NCI-H82 (cell line): ENCODE measurements at regions not wholly inside any gene's neighbourhood (a gene's known extent, or its start where the extent isn't known, plus 50 kb on each side); places are given as distances from the start of the nearest gene placed in this dataset.
"Not testable (repeated sequence)": the region's sequence is repeated elsewhere in the genome, so short reads cannot be mapped to it uniquely, and the experiment has no call there.

ENCODE experiments used
- DNase-seq: peaks from one replicate; lab custom pipeline; 2025; lab: John Stamatoyannopoulos, UW

GRCh38 chr1:29390491-29391361 is 154.4 kb downstream of the PTPRU start:
- DNase-seq, result peak; percentile 80

- no peak for DNase-seq
Measured at GRCh38 chr1:29390075-29390474, 153.8 kb downstream of the PTPRU start.

GRCh38 chr1:29389533-29390041 is 153.3 kb downstream of the PTPRU start:
- DNase-seq, result no peak

GRCh38 chr1:29388884-29389283 is 152.6 kb downstream of the PTPRU start:
- DNase-seq, result no peak

GRCh38 chr1:29388170-29388569 is 151.8 kb downstream of the PTPRU start:
- no peak for DNase-seq

GRCh38 chr1:29387210-29387609 is 150.9 kb downstream of the PTPRU start:
- no peak for DNase-seq

GRCh38 chr1:29386453-29386852 is 150.1 kb downstream of the PTPRU start:
- not testable (repeated sequence) for DNase-seq

GRCh38 chr1:29385966-29386365 is 149.6 kb downstream of the PTPRU start:
- DNase-seq, result no peak

GRCh38 chr1:29384496-29385015 is 148.2 kb downstream of the PTPRU start:
- no peak for DNase-seq

GRCh38 chr1:29383746-29384371 is 147.5 kb downstream of the PTPRU start:
- no peak for DNase-seq

- DNase-seq, result no peak
Measured at GRCh38 chr1:29382851-29383745, 146.8 kb downstream of the PTPRU start.

GRCh38 chr1:29381426-29381825 is 145.1 kb downstream of the PTPRU start:
- DNase-seq, result no peak

- no peak for DNase-seq
Measured at GRCh38 chr1:29380532-29380931, 144.2 kb downstream of the PTPRU start.

GRCh38 chr1:29379443-29380073 is 143.2 kb downstream of the PTPRU start:
- DNase-seq, result peak; percentile 76
